Thyroid gland (tissue), 4 donors: ENCODE measurements at regions not wholly inside any gene's neighbourhood (a gene's known extent, or its start where the extent isn't known, plus 50 kb on each side); places are given as distances from the start of the nearest gene placed in this dataset.

Experiments
- CTCF ChIP-seq, 6 experiments: fragments of 200-600 bp in 3 of 6; fragments of 450-650 bp in 3 of 6; sonication (generic) in 3 of 6; IDR thresholded peaks; one replicate each; pipeline ENCODE4 v1.5.1; 2016 to 2019; ENCODE audit warnings: antibody characterized with exemption in 6 of 6, mild to moderate bottlenecking in 2 of 6, inconsistent platforms in 1 of 6, moderate library complexity in 1 of 6
- POLR2A ChIP-seq, 2 donors: fragments of 450-650 bp; IDR thresholded peaks; one replicate each; pipeline ENCODE4 v1.6.1; 2017; ENCODE audit warnings: antibody characterized with exemption in 2 of 2, mild to moderate bottlenecking in 2 of 2, moderate library complexity in 1 of 2

GRCh38 chr6:82588020-82588419 lies 224.4 kb downstream of the TPBG start:
- TF ChIP-seq CTCF (IDR thresholded peaks at IDR 0.05) (no peak), POLR2A (IDR thresholded peaks at IDR 0.05) (no peak)
